ENCODE measurements at regions not wholly inside any gene's neighbourhood (a gene's known extent, or its start where the extent isn't known, plus 50 kb on each side); places are given as distances from the start of the nearest gene placed in this dataset.

- H3K27ac ChIP-seq (ENCODE audit: low read depth in 2 of 2, low read length in 1 of 2): no peak overlapping the region
- no peak overlapping the region for H2AFZ ChIP-seq (ENCODE audit: low read depth)
- H4K20me1 ChIP-seq (ENCODE audit: insufficient read depth): no peaks in the 10 kb centered on the region
- peaks cover 0 to 2% of the 10 kb centered on the region in 2 experiments; a peak in 1 of 4 replicates for H3K4me1 ChIP-seq (ENCODE audit: control insufficient read depth in 1 of 2, insufficient read depth in 2 of 2, low read depth in 1 of 2, low read length in 1 of 2)
- no peaks in the 10 kb centered on the region for H3K36me3 ChIP-seq (replicated peaks in 1 of 2; ENCODE audit: control insufficient read depth in 1 of 2, insufficient read depth in 2 of 2, low read length in 1 of 2)
- TF ChIP-seq CTCF (IDR thresholded peaks at IDR 0.05) (no peak), REST (IDR thresholded peaks at IDR 0.05; ENCODE audit: low read depth, low read length) (no peak), USF1 (IDR thresholded peaks at IDR 0.05; ENCODE audit: borderline replicate concordance, low read depth) (no peak), JUND (IDR thresholded peaks at IDR 0.05) (no peak), SMC3 (IDR thresholded peaks at IDR 0.05; ENCODE audit: low read depth, low read length) (no peak), FOXJ3 (CRISPR knock-in tag; IDR thresholded peaks at IDR 0.05) (no peak), NRF1 (IDR thresholded peaks at IDR 0.05; ENCODE audit: low read depth, low read length) (no peak), GATA2 (CRISPR knock-in tag; IDR thresholded peaks at IDR 0.05) (no peak), MAX (IDR thresholded peaks at IDR 0.05; ENCODE audit: low read depth) (no peak), TEAD4 (IDR thresholded peaks at IDR 0.05; ENCODE audit: borderline replicate concordance, insufficient read depth) (no peak), RAD21 (IDR thresholded peaks at IDR 0.05; ENCODE audit: low read length) (no peak)
- WGBS (ENCODE audit: low lambda C conversion rate): 27% methylated on average over 1 of the region's 1 CpG
- H3K9ac ChIP-seq: no peak overlapping the region
- H3K9me3 ChIP-seq: no peaks in the 10 kb centered on the region; the same call in 1 of the 2 replicates
- no peaks in the 10 kb centered on the region for H3F3A ChIP-seq (replicated peaks; ENCODE audit: insufficient read depth)
- no peak for DNase-seq
- peaks cover 4% of the 10 kb centered on the region; the same call in 1 of the 2 replicates for H3K9me2 ChIP-seq
- no peak overlapping the region for H3K4me2 ChIP-seq
- H3K79me2 ChIP-seq (ENCODE audit: insufficient read depth): no peaks in the 10 kb centered on the region
- CTCF ChIA-PET: no interaction called here
- no peak overlapping the region for H3K4me3 ChIP-seq (ENCODE audit: low read depth in 2 of 2, low read length in 1 of 2)
- POLR2A ChIA-PET: no interaction called here
- H3K27me3 ChIP-seq (ENCODE audit: insufficient read depth): no peaks in the 10 kb centered on the region
Measured at GRCh38 chr15:93700051-93700450, 531.3 kb upstream of the MCTP2 start.

GRCh38 chr15:93694033-93694432 is 537.3 kb upstream of the MCTP2 start:
- no peaks in the 10 kb centered on the region for H3F3A ChIP-seq (replicated peaks; ENCODE audit: insufficient read depth)
- H3K36me3 ChIP-seq (replicated peaks in 1 of 2; ENCODE audit: control insufficient read depth in 1 of 2, insufficient read depth in 2 of 2, low read length in 1 of 2): no peaks in the 10 kb centered on the region
- H3K9me3 ChIP-seq: no peaks in the 10 kb centered on the region; the same call in 1 of the 2 replicates
- H3K79me2 ChIP-seq (ENCODE audit: insufficient read depth): no peaks in the 10 kb centered on the region
- 12% methylated on average over 2 of the region's 2 CpGs for WGBS (ENCODE audit: low lambda C conversion rate)
- no peaks in the 10 kb centered on the region for H3K27me3 ChIP-seq (ENCODE audit: insufficient read depth)
- H2AFZ ChIP-seq (ENCODE audit: low read depth): no peak overlapping the region
- no peaks in the 10 kb centered on the region for H4K20me1 ChIP-seq (ENCODE audit: insufficient read depth)
- ChIA-PET CTCF (no interaction called here), POLR2A (no interaction called here)
- no peak overlapping the region for H3K9ac ChIP-seq
- H3K4me1 ChIP-seq (ENCODE audit: control insufficient read depth in 1 of 2, insufficient read depth in 2 of 2, low read depth in 1 of 2, low read length in 1 of 2): no peaks in the 10 kb centered on the region
- H3K9me2 ChIP-seq: peaks cover 4% of the 10 kb centered on the region; the same call in 1 of the 2 replicates
- TF ChIP-seq ELF1 (IDR thresholded peaks at IDR 0.05): no peak
- TF ChIP-seq REST (IDR thresholded peaks at IDR 0.05; ENCODE audit: low read depth, low read length): no peak
- no peak for TF ChIP-seq FOSL2 (IDR thresholded peaks at IDR 0.05; ENCODE audit: borderline replicate concordance, low read depth)
- no peak for DNase-seq
- H3K27ac ChIP-seq (ENCODE audit: low read depth in 2 of 2, low read length in 1 of 2): no peak overlapping the region
- H3K4me3 ChIP-seq (ENCODE audit: low read depth in 2 of 2, low read length in 1 of 2): no peak overlapping the region
- H3K4me2 ChIP-seq: no peak overlapping the region

Data from SK-N-SH (cell line).